Astrocyte of the spinal cord (primary cell): ENCODE measurements at regions not wholly inside any gene's neighbourhood (a gene's known extent, or its start where the extent isn't known, plus 50 kb on each side); places are given as distances from the start of the nearest gene placed in this dataset.

Experiments used
- DNase-seq: peaks from one replicate; pipeline ENCODE4 v3.0.0; 2011; ENCODE audit warnings: low read depth, low spot score
- H3K4me3 ChIP-seq: 2 replicates; pipeline ENCODE4 v1.5.1; 2011; ENCODE audit warnings: low read depth, mild to moderate bottlenecking, low read length, moderate library complexity
- CTCF ChIP-seq: IDR thresholded peaks from 2 replicates; pipeline ENCODE4 v1.5.1; 2012; ENCODE audit warnings: low read depth, mild to moderate bottlenecking, low read length, inconsistent platforms
- in situ Hi-C: cut with HindIII; loops from 2 replicates; pipeline ENCODE4 v1.10.0; 2017; ENCODE audit warnings: low sequenced_read_pairs

GRCh38 chr13:93003531-93003930, 223.1 kb upstream of the GPC6 start:
- no peak for DNase-seq
- H3K4me3 ChIP-seq = no peak overlapping the region
- TF ChIP-seq CTCF = no peak
- in situ Hi-C loops = no loop called here

GRCh38 chr13:93004919-93005318, 221.7 kb upstream of the GPC6 start:
- peak; percentile 29 for TF ChIP-seq CTCF
- in situ Hi-C loops = no loop called here
- H3K4me3 ChIP-seq = no peak overlapping the region
- DNase-seq = no peak

GRCh38 chr13:93007928-93008327, 218.7 kb upstream of the GPC6 start:
- H3K4me3 ChIP-seq = no peak overlapping the region
- DNase-seq = no peak
- no peak for TF ChIP-seq CTCF
- in situ Hi-C loops = no loop called here

- DNase-seq = no peak
- TF ChIP-seq CTCF = no peak
- in situ Hi-C loops = no loop called here
- no peak overlapping the region for H3K4me3 ChIP-seq
Observed at GRCh38 chr13:93017493-93018112, 209.0 kb upstream of the GPC6 start.

GRCh38 chr13:93023929-93024328, 202.7 kb upstream of the GPC6 start:
- in situ Hi-C loops = no loop called here
- TF ChIP-seq CTCF = no peak
- DNase-seq = no peak
- H3K4me3 ChIP-seq = no peak overlapping the region

GRCh38 chr13:93025984-93026383, 200.6 kb upstream of the GPC6 start:
- no peak for TF ChIP-seq CTCF
- no peak for DNase-seq
- H3K4me3 ChIP-seq = no peak overlapping the region
- in situ Hi-C loops = no loop called here

- in situ Hi-C loops = no loop called here
- DNase-seq = peak; percentile 55
- no peak for TF ChIP-seq CTCF
- H3K4me3 ChIP-seq = no peak overlapping the region
Observed at GRCh38 chr13:93029536-93029935, 197.1 kb upstream of the GPC6 start.
